Central memory CD4-positive, alpha-beta T cell (primary cell): ENCODE measurements at regions not wholly inside any gene's neighbourhood (a gene's known extent, or its start where the extent isn't known, plus 50 kb on each side); places are given as distances from the start of the nearest gene placed in this dataset.
"Not testable (repeated sequence)": the region's sequence is repeated elsewhere in the genome, so short reads cannot be mapped to it uniquely, and the experiment has no call there.

ENCODE experiments used
- DNase-seq: peaks from one replicate; pipeline ENCODE4 v3.0.0; 2022

DNA sequence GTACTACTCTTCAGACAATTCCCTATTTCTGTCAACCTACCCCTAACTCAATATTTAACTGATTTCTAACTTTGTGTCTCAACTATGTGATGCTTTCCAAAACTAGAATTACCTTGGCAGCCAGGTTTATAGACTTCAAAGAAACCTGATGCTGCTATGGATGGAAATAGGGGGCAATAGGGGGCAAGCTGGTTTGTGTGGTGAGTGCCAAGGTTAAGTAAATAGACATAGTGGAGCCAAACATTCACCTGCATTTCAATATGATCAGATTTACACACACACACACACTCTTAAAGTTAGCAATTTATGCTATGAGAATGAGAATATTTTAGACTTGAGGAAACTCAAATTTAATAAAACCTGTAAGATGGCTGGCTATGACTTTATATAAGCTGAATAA, 784.6 kb downstream of the TTLL7 start:
- DNase-seq = not testable (repeated sequence)

DNA sequence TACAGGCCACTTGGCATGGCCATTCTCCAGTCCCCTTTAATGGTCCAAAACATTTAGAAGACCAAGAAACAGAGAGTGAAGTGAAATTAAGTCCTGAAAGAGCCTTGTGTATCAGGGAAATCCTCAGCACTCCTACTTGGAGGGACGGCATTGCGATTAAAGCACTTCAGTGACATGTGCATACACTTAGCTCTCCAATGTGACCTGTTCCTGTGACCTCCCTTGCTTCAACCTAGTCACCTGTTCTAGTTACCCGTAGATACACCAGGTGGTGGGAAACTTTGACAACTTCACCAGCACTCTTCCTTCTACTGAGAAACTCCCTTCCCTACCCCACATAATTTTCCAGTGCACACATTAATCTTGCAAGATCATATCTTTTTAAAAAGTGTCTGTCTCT, 785.3 kb downstream of the TTLL7 start:
- not testable (repeated sequence) for DNase-seq

DNA sequence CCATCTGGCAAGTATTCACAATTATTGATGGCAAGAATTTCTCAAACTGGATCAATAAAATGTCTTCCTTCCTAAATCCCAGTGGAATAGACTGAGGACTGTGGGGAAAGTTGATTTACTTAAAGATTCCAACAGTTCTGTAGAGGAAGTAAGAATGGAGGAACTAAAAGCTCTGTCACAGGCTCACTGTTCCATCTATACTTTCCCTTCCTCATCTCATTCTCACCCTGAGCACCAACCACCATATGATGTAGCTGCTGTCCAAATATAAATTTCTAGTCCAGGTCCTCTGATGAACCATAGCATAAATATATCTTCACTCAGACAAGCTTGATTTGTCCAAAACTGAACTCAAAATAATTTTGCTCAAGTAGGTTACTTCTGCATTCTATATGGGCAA, 786.9 kb downstream of the TTLL7 start:
- not testable (repeated sequence) for DNase-seq

- DNase-seq = not testable (repeated sequence)
These were observed 790.4 kb downstream of the TTLL7 start for GRCh38 chr1:83208540-83208939.

GRCh38 chr1:83194610-83195009, 804.3 kb downstream of the TTLL7 start:
- DNase-seq = not testable (repeated sequence)

DNA sequence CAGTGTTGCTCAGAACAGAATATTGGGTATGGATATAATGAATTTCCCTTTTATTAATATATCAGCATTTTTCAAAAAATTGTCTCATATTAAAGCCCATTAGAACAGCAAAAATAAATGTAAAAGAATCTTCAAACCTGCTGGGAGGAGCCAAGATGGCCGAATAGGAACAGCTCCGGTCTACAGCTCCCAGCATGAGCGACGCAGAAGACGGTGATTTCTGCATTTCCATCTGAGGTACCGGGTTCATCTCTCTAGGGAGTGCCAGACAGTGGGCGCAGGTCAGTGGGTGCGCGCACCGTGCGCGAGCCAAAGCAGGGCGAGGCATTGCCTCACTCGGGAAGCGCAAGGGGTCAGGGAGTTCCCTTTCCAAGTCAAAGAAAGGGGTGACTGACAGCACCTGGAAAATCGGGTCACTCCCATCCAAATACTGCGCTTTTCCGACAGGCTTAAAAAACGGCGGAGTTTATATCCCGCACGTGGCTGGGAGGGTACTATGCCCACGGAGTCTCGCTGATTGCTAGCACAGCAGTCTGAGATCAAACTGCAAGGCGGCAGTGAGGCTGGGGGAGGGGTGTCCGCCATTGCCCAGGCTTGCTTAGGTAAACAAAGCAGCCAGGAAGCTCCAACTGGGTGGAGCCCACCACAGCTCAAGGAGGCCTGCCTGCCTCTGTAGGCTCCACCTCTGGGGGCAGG, 816.8 kb downstream of the TTLL7 start:
- not testable (repeated sequence) for DNase-seq

- DNase-seq = not testable (repeated sequence)
These were observed 818.3 kb downstream of the TTLL7 start for GRCh38 chr1:83180621-83181020.

GRCh38 chr1:83167634-83168033, 831.3 kb downstream of the TTLL7 start:
- DNase-seq = not testable (repeated sequence)

DNA sequence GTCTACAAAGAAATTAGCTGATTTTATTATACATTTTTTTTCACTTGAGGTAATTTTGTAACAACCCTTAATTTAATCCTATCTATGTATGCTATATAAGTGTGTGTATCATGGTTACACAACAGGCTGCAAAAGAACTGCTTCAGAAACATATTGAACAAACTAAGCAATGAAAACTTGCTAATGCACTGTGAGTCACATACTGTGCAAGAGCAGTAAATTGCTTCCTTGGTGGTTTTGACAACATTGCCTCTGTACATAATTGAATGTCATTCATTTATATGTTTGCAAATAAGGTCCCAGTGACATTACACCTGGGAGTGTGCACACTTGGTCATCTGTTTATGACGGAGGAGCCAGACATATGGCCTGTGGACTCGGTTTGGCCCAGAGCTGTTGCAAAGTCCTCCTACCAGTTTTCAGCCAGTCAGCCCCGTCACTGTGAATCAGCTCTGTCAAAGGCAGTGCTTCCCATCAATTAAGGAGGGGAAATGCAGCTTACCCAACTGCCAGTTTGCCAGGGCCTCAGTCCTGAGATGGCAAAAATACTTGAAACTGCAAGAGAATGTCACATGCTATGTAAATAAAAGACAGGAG, 835.0 kb downstream of the TTLL7 start:
- DNase-seq = not testable (repeated sequence)

GRCh38 chr1:83158924-83159323, 840.0 kb downstream of the TTLL7 start:
- DNase-seq = not testable (repeated sequence)

- not testable (repeated sequence) for DNase-seq
These were observed 844.6 kb downstream of the TTLL7 start for GRCh38 chr1:83154306-83154705.

DNA sequence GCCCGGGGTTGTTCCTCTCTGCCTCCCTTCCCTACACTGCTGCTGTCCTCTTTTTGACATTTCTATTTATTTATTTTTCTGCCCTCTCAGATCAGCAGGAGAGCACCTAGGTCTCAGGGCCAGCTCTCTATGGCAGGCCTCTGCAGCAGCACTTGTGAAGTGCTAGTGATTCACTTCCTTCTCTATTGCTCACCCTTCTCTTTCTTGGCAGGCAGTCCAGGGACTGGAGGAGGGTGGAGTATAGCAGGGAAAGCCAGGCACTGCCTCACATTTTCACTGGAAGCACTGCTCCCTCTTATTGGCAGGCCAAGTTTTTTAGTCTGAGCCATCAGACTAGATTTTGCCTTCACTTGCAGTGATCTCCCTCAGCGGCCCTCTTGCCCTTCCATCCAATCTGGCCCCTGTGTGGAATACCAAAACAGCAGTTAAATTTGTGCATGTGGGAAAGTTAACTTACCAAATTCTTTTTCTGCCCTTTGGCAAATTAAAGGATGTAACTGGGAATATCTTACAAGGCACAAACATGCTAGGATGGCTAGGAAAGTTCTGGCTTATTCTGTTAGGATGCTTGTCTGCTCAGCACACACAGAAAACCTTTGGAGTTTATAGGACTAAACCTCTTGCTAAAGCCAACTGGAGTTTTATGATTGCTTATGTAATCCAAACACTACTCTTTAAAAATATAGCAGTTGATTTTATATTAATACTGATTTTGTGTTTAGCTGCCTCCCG, 847.6 kb downstream of the TTLL7 start:
- not testable (repeated sequence) for DNase-seq

DNA sequence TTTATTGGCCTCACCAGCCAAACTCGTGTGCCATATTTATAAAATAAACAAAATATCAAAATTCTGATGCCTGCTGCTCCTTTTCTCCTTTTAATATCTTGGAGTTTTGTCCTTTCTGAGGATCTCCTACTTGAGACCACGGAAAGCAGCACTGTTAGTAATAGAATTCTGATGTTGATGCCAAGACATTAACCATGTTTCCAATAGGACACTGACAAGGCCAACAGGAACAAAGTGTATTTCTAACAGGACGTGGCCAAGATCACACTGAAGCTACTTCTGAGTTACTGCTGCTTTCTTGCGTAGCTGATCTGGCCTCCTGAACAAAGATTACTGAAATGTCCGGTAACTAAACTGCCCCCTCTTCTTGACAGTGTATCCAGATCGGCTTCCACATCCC, 848.5 kb downstream of the TTLL7 start:
- DNase-seq = not testable (repeated sequence)

DNA sequence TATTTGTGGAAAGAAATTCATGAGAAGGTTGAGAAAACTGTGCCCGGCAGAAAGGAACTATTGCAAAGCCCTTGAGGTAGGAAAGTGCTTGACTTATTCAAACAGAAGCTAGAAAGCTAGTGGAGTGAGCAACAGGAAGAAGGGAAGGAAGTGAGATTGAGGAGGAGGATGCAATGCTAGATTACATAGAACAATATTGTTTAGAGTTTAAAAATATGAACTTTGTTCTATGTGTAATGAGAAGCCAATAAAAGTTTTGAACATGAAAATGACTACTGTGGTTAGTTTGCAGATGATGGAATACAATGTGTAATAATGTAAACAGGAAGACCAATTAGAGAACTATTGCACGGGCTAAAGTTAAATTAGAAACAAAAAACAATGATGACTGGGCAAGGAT, 853.1 kb downstream of the TTLL7 start:
- DNase-seq = not testable (repeated sequence)

DNA sequence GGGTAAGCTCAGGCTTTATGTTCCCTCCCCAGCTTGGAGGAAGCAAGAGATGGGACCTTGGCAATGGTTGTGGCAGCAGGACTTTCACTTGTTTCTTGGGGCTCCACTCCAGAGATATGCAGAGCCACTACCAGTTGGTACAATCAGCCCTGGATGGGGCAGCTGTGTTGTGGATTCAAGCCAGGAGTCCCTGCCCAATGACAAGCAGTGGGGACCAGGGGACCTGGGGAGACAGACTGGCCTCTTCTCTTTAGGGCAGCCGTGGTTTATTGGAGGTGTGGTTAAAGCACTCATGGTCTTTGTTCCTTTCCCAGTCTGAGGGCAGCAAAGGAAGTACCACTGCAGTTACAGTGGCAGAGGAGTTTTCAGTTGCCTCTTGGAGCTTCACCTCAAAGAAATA, 856.1 kb downstream of the TTLL7 start:
- not testable (repeated sequence) for DNase-seq

- not testable (repeated sequence) for DNase-seq
These were observed 863.3 kb downstream of the TTLL7 start for GRCh38 chr1:83135524-83136157.

DNA sequence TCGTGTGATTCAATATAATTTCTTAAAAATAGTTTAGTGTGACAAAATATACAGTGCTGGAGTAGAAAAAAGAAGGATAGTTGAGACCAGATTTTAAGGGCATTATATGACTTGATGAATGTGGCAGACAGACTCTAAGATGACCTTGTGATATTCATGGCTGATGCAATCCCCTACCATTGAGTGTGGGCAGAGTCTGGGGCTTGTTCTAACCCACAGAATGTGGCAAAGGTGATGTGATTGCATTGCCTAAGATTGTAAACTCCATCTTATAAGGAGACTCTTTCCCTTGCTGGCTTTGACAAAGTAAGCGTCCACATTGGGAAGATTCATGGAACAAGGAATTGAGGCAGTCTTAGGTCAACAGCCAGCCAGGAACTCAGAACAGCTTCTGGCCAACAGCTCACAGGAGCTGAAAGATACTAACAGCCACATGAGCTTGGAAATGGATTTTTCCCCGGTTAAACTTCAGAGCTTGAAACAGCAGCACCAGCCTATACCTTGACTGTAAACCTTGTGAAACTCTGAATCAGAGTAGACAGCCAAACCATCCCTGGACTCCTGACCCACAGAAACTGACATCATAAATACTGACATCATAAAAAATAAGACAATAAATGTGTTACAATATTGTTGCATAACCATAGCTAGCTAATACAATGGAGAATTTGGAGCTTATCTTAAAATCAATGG, 864.5 kb downstream of the TTLL7 start:
- DNase-seq = not testable (repeated sequence)

DNA sequence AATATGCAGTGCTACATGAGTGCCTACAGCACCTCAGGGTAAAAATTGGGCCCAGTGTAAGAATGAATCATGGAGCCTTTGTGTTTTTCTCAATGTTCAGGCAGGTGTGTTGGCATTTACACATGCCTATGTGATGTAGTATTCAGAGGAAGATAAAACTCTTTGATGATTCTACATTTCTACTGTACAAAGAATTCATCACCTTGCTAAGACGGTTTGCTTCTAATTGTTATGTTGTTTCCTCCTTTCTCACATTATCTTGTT, 867.3 kb downstream of the TTLL7 start:
- no peak for DNase-seq

DNA sequence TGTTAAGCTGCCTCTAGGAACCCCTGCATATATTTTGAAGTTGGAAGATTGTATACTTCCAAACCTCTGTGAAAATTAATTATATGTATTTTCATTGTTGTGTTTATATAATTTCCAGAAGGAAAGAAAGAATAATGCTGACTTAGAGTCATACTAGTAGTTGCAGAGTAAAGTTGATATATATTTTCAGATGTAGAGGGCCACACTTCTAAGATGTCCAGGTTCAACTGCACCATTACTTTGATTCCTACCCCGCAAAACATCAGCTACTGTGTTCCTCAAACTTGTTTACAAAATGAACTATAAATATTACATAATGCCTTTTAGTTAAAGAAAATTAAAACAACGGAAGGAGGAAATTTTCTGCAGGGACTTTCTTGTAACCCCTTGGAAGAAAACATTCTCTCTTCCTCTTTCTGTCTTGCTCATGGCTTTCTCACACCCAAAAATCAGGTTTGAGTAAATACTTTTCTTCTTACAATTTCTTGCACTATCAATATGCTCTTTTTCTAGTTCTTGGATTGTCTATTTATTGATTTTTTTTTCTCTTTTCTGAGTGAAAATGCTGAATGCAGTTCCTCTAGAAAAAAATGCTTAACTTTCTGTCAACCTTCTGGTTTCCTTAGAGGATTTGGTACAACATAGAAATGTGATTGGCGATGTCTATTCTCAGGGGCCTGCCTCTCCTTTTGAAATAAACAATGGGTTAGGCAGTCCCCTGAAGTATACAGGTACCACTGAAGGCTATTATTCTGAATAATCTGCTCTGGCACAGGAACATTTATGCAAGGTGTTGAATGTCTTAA, 867.8 kb downstream of the TTLL7 start:
- no peak for DNase-seq

- DNase-seq = no peak
These were observed 869.8 kb downstream of the TTLL7 start for GRCh38 chr1:83129107-83129506.

GRCh38 chr1:83125456-83125855, 873.5 kb downstream of the TTLL7 start:
- DNase-seq = no peak

DNA sequence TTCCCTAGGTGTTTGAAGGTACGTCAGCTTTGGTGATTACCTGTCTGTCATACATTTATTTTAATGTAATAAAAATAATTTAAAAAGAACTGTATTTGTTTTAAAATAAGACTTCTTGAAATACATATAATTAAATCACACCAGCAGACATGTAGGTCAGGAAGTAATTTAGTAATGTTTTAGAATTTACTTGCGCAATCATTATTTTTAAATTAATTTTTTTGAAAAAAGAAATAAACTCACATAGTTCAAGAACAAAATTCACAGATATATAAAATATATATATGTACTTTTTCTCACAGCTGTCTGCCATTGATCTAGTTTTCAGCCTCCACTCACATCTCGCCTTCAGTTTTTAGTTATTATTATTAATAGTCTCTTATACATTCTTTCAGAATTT, 875.9 kb downstream of the TTLL7 start:
- DNase-seq = no peak
